Hematopoietic multipotent progenitor cell treated with erythropoietin and hydrocortisone succinate and interleukin-3 and kit ligand, for 4 days (in vitro differentiated cells): ENCODE measurements at regions not wholly inside any gene's neighbourhood (a gene's known extent, or its start where the extent isn't known, plus 50 kb on each side); places are given as distances from the start of the nearest gene placed in this dataset.
A peak's percentile ranks its signal among the peaks of the same experiment; 100 is the strongest.
"Not testable (repeated sequence)": the region's sequence is repeated elsewhere in the genome, so short reads cannot be mapped to it uniquely, and the experiment has no call there.

Experiments used
- DNase-seq: peaks from one replicate; pipeline ENCODE4 v3.0.0-alpha.2; 2015

DNA sequence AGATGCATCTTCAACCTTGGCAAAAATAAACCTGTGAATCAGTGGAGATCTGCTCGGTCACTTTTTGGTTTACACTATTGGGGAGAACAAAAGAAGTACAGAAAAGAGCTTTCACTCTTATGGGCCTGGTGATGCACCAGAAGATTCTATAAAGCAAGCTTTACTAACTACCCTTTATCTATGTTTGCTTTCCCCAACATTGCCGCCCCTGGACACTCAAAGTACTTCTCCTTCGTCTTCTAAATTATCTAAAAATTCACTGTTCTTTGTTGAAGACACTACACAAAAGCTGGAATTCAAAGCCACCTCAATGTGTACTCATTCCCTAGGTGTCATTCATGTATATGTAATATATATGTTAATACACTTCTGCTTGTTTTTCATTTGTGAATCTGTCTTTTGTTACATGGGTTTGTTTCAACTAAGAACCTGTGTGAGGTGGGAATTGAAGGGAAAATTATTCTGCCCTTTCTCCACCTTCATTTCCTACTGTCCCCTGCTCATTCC is 97.9 kb upstream of the BTN3A2 start:
- peak; percentile 64 for DNase-seq

DNA sequence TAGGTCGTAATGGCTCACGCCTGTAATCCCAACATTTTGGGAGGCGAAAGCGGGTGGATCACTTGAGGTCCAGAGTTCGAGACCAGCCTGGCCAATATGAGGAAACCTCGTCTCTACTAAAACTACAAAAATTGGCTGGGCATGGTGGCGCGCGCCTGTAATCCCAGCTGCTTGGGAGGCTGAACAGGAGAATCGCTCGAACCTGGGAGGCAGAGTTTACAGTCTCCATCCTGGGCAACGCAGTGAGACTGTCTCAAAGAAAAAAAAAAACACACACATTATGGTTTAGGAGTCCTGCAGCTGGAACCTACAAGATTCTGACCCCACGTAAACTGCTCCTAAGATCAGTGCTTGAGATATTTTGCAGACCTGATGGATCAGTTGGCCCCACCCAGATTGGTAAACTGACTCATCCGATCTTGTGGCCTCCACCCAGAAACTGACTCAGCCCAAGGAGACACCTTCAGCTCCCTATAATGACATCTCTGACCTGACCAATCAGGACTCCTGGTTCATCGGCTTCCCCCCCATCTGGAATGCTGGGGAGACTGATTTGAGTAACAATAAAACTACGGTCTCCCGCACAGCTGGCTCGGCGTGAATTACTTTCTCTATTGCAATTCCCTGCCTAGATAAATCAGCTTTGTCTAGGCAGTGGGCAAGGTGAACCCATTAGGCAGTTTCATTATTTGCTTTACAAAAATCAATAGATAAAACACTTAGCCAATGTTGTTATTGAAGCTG is 96.2 kb upstream of the BTN3A2 start:
- DNase-seq: peak; percentile 81

DNA sequence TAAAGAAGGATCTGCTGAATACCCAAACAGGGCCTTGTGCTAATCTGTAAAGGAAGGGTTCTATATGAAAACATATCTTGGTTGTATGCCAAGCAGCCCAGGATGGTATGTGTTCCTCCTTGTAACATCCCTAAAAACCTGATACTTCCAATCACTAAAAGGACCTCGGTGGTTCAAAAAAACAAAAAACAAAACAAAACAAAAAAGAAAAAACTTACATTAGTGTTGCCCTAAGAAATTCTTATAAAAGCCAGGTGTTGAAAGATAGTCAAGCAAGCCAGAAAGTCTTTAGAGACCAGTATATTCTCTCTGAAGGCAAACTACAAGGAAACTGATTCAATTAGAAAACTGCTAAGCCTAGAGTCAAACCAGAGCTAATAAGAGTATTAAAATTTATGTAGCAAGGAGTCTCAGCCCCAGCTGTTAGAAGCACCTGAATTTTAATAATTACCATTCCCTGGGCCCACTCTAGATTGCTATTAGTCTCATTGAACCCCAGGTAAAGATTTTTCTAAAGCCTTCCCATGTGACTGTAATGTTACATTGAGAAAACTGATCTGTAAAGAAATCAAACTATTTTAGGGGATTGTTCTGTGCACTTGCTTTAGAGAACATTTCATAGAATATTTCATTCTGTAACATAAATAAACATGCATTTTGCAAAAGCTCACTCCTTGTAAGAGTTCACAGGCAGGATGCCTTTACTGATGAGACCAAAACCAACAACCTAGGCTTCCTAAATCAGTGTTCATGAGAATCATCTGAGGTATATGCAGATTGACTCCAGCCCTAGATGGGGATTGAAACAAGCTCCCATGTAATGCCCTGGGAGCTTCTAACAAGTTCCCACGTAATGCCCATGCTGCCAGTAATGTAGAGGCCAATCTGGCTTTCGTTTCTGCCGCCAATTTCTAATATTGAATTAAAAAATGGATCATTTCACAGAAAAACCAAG is 95.2 kb upstream of the BTN3A2 start:
- peak; percentile 86 for DNase-seq

DNA sequence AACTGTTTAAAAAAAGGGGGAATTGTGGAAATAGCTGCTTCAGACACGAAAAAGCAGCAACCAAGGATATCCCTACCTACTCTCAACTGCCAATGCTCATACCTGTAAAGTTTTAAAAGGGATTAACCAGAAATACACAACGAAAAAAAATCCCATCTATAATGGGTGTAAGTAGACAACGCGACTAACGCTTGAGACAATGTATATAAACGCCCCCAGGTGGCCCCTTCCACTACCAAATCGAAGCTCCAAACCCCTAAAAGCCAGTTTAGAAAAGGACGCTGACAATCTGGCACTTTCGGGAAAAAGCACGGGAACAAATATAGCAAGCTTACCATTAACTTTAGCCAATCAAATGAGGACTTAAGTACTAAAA is 94.5 kb upstream of the BTN3A2 start:
- DNase-seq: peak; percentile 83

DNA sequence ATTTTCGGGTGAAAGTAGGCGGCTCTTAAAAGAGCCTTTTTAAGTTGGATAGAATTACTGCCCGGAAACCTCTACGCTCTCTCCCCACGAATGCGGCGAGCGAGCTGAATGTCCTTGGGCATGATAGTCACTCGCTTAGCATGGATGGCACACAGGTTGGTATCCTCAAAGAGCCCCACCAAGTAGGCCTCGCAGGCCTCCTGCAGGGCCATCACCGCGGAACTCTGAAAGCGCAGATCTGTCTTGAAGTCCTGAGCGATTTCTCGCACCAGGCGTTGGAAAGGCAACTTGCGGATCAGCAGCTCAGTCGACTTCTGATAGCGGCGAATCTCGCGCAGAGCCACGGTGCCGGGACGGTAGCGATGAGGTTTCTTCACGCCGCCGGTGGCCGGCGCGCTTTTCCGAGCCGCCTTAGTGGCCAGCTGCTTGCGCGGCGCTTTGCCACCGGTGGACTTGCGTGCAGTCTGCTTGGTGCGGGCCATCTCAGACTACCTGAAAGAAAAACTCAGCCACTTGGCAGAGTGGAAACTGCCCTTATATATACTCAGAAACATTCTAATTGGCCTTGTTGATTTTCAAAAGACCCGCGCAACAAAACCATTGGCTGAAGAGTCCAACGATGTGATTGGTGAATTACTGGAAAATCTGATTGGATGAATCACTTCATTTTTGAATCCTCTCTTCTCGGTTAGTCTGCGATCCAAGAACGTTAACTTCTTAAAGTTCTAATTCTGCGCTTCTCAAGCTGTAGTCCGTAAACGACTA is 93.9 kb upstream of the BTN3A2 start:
- DNase-seq: peak; percentile 98

DNA sequence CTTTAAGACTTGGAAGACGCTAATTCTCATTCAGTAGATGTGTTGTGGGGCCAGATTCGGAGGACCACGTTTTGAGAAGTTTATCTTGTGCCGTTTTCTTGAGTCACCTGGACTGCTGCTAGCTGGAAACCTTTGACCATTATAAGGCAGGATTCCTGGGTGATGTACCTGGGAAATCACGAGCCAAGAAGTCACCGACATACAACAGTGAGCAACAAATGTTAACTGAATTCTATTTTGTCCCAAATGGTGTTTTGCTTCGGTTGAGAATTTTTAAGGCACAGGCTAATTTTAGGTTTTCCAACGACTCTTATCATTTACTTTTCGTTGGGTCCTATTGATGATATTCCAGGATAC is 93.4 kb upstream of the BTN3A2 start:
- DNase-seq: no peak

DNA sequence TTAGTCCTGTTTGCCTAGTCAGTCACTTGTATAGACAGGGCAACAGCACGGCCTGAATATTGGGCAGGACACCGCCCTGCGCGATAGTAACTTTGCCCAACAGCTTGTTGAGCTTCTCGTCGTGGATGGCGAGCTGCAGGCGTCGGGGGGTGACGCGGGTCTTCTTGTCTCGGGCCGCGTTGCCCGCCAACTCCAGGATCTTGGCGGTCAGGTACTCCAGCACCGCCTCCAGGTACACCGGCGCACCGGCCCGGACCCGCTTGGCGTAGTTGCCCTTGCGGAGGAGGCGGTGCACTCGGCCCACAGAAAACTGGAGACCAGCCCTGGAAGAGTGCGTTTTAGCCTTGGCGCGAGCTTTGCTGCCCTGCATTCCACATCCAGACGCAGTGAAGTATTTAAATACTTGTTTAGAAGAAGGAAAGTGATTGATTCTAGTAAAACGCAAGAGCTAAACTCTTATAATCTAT is 92.8 kb upstream of the BTN3A2 start:
- peak; percentile 66 for DNase-seq

DNA sequence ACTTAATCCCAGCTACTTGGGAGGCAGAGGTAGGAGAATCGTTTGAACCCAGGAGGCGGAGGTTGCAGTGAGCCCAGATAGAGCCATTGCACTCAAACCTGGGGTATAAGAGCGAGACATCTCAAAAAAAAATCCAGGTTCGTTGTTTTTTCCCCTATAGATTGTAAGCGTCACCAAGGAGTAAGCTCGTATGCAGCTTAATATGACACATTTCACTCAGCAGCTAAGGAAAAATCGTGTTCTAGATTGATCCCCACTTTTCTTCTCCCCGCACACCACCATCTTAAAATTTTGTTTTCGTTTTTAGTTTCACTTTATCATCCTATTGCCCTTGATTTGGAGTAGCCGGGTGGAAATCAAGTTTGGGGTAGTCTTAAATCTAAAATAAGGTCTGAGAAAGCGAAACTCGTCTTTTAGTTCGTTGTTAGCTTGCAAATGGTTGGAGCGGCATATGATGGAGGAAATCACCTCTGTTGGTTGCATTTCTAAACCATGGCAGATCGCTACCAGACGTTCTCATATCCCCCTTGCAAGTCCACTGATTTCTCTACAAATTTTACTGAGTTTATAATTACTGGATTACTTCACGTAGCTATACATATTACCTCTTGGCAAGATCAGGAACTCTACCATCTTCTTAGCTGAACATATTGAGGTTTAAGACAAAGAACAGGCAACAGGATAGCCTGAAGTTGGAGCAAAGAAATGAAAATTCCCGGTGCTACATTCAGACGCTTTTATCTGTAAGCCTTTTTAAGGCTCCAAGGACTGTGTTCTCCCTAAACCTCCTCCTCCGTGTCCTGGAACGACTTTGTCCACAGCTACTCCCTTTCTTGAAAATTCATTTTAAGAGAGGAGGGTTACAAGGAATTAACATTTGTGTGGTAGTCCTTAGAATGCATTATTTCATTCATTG is 91.1 kb upstream of the BTN3A2 start:
- DNase-seq: peak; percentile 75

DNA sequence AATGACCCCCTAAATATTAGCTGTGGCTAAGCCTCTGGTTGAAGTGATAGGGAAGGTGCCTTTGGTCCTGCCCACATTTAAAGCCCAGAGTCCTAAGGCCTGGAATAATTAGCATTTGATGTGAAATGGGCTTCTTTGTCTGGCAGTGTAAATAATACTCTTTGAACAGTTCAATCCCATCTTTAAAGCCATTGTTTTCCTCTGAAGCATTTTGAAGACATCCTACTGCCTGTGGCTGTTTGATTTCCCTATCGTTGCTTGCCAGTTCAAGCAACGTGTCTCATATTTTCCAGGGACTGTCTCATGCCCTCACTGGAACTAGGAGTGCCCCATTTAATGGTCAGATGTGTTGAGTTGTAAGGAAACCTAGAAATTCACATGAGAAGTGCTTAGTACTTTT is 89.3 kb upstream of the BTN3A2 start:
- DNase-seq: no peak

DNA sequence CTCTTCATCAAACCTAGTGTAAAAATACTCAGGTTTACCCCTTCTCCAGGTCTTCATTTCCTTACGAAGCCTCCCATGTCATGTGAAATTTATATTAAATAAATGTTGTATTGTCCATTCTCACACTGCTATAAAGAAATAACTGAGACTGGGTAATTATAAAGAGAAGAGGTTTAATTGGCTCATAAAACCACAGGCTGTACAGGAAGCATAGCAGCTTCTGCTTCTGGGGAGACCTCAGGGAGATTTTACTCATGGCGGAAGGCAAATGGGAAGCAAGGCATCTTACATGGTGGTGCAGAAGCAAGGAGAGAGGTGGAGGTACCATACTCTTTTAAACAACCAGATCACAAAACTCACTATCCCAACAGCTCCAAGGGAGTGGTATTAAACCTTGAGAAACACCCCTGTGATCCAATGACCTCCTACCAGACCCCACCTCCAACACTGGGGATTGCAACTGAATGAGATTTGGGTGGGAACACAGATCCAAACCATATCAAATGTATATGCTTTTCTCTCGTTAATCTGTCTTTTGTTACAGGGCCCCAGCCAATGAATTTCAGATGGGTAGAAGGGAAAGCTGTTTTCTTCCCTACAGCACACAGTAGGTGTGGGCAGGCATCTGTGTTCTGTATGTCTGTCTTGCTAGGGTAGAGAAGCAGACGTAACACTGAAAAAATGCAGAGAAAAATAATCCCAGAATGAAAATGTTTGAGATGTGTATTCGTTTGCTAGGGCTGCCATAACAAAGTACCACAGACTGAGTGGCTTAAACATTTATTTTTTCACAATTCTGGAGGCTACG is 88.0 kb upstream of the BTN3A2 start:
- DNase-seq: no peak

DNA sequence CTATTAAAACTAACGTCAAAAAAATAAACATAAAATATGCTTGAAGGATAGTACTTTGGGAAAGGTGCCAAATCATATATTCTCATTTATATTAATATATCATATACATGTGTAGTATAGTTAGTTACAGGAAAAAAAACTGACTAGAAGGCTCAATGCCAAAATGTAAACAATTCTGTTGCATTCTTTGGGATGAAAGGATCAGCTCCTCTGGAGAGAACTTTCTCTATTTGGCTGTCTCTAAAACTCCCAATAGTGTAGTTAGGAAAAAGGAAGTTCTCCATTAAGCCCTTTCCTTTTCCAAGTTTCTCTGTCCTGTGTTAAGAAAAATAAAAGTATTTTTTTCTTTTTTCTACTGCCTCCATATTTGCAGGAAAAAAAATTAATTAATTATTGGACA is 86.5 kb upstream of the BTN3A2 start:
- DNase-seq: no peak

DNA sequence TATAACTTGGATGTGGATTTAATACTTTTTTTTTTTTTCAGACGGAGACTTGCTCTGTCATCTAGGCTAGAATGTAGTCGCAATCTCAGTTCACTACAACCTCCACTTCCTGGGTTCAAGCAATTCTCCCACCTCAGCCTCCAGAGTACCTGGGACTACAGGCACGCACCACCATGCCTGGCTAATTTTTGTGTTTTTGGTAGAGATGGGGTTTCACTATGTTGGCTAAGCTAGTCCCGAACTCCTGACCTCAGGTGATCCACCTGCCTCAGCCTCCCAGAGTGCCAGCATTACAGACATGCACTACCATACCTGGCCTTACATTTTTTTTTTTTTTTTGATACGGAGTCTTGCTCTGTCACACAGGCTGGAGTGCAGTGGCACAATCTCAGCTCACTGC is 85.6 kb upstream of the BTN3A2 start:
- not testable (repeated sequence) for DNase-seq

DNA sequence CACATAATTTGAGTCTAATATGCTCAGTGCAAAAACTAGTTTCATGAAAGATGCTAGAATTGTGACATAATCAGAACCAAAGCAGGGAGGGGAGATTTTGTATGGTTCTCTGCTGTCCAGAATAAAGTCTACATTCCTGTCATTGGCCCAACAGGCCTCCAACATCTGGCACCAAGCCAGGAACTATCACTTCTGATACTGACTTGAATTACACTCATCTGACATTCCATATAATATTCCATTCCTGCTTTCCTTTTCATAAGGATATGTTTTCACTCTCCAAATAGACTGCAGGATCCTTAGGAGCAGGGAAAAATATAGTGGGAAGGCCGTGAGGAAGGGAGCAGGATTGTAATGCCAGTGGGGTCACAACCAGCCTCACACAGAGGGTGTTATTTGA is 84.6 kb upstream of the BTN3A2 start:
- no peak for DNase-seq

DNA sequence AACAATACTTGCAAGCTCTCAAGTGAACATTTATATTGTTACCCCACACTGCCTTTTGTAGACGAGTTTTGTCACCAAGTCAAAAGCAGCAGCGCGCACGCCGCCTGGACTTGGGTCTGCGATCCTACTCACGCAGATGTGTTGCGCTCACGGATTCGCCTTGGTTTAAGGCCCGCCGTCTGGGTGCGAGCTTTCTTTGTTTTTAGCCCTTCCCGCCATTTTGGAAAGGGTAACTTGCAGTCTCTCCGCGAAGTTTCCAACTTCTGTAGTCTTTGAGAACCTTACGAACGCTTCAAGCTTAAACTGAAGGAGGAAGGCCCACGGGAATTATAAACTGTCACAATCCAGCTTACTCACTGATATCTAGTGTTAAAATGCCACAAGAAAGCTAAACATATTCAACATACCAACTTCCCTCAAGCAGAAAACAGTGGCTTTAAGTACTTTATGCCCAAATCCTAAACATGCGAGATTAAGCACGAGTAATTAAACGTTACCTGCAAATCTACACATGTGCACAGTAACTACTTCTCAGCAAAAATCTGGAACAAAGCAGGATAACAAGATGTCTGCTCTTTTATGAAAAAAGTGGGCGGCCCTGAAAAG is 80.4 kb upstream of the BTN3A2 start:
- DNase-seq: peak; percentile 91

DNA sequence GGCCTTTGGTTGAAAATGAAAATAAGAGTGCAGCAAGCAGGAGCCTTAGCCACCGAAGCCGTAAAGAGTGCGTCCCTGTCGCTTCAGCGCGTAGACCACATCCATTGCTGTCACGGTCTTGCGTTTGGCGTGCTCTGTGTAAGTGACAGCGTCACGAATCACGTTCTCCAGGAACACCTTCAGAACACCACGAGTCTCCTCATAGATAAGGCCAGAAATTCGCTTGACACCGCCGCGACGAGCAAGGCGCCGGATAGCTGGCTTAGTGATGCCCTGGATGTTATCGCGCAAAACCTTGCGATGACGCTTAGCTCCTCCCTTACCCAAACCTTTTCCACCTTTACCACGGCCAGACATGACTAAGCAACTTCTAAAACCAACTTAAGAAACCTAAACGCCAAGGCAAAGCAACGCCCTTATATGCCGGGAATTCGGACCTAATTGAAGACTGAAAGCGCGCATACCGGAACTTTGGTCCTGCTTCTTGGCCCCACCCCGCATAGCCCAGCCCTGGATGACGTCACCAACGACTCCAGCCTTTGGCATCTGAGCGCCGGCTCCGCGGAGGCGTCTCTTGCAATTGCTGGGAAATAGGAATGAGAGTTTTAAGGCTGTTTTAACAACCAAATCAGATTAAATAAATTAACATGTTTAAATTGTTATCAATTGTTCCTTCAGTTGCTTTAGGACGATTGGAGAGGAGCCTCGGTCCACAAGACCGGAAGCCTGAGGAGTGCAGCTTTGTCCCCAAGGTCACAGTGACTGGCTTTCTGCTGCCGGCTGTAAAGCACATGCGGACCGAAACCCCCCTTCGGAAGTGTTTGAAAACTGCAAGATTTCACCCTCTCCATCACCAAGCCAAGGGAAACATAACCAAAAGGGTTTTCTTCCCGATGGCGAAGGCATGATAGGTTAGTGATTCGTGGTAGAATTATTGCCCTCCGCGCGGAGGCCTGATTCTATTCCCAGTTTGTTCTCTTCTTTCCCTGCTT is 79.6 kb upstream of the BTN3A2 start:
- DNase-seq: peak; percentile 100

DNA sequence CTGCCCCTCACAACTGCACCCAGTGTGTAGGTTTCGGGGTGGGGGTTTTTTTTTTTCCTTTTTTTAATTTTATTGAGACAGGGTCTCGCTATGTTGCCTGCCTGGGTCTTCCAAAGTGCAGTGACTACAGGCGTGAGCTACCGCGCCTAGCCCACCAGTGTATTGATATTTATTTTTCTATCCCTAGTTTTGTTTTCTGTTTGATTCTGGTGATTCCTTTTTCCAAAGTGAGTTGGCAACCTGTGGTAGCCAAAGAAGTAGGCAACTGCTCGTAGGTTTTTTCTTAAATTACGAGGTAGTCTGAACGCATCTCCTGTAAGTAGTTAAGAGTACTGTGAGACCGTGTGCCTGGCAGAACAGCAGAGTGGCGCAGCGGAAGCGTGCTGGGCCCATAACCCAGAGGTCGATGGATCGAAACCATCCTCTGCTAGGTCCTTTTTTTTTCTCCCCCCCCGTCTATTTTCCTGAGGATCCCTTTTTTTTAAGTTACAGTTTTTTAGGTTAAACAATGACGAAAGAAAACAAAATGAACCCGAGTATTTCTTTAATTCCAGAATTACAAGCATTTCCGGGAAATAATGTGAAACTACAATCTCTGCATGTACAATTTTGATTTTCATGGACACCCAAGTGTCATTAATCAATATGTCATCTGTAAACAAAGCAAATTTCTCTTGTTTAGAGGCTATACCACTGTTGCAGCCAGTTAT is 78.7 kb upstream of the BTN3A2 start:
- peak; percentile 89 for DNase-seq

DNA sequence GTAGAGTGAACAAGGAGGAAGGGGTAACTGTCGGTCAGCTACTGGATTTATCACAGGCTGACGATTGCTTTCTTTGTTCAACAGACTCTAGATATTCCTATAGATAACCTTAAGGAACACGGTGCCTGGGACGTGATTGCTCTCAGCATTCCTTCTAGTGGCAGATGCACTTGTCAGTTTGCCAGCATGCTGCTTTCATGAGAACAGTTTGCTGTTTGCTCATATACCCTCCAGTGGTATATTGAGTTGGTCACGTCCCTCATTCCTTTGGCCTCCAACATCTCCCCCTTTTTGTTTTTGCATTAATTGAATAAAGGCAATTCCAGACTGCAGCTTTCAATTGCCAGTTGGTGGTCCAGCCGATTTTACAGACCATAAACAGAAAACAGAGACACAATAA is 76.8 kb upstream of the BTN3A2 start:
- no peak for DNase-seq

DNA sequence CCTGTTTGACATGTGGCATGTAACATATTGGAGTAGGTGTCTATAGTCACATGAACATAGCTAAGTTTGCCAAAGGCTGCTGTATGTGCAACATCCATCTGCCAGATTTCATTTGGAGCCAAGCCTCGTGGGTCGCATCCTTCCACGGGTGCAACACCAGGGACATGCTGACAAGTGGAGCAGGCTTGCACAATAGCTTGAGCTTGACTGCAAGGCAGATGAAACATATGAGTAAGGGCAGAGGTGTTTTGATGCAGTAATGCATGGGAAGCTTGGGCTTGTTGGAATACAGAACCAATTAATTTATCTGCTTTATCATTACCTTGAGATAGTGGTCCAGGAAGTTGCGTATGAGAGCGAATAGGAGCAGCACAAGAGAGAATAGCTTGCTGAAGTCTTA is 74.1 kb upstream of the BTN3A2 start:
- DNase-seq: no peak

DNA sequence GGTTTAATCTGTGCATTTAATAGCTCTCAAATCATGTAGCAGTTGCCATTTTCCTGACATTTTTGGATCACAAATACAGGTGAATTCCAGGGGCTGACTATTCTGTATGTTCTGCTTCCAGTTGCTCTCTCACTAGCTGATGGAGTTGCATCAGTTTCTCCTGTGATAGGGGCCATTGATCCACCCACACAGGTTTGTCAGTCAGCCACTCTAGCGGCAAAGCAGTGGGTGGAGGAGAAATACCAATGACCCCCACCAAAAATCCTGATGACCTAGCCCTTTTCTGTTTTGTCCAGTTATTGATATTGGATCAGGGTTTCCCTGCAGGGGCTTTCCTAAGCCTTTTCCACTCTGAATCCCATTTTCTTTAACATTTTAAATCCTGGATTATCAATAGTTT is 72.3 kb upstream of the BTN3A2 start:
- DNase-seq: no peak
